HG03354 (cell line): ENCODE measurements at regions not wholly inside any gene's neighbourhood (a gene's known extent, or its start where the extent isn't known, plus 50 kb on each side); places are given as distances from the start of the nearest gene placed in this dataset.
"Not testable (repeated sequence)": the region's sequence is repeated elsewhere in the genome, so short reads cannot be mapped to it uniquely, and the experiment has no call there.

Source experiments
- ATAC-seq: cut with Tn5 transposase; IDR thresholded peaks from one replicate; pipeline ENCODE4 v1.9.1; 2021; ENCODE audit warnings: mild to moderate bottlenecking; ENCODE audit not compliant: unreplicated experiment, poor library complexity, severe bottlenecking

DNA sequence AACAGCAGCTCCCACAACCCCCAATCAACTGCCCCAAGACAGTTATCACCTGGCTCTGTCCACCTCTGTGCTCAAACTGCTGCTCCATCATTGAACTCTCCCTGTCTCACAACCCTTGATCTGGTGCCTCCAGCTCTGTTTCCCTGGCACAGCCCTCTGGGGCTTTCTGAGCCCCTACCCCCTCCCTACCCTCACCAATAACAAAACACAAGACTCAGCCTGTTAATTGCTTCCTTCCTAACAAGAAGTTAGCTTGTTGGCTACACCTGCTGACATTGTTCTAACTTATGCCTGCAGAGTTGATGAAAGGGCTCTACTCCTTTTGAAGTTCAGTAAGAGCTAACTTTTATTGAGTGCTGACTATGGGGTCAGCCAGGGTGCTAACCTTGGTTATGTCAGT is 99.4 kb upstream of the FNDC3A start:
- no peak for ATAC-seq

DNA sequence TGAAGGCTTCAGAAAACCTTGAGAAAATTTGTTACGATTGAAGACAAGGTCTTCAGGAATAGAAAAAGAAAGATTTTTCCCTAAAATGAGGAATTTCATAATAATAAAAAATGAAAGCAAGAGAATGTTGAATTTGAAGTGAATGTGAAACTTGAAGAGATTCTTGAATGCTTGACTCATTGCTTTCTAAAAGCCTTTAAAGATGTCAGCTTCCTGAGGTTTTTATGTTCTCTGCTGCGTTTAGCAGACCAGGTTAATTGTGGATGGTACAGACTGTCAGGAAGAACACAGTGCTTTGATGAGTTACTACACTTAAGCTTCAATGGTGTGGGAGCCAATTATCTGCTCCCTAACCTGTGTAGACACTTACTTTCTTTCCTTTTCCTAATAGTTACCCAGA is 96.3 kb upstream of the FNDC3A start:
- ATAC-seq, result no peak

DNA sequence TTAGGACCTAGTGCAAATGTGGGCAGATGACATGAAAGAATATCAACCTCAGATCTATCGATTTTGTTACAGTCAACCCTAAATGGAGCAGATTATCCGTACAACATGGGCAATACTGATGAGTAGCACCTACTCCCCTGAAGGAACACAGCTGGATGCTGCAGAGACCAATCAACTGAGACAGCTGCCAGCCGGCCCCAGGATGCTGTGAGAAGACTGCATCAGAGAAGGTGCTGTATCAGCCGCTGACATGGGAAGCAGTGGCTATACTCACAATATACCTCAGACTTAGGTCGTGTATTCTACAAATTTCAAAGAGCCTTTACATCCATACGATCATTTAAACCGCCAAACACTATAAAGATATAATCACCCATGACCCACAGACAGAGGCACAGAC is 95.9 kb upstream of the FNDC3A start:
- ATAC-seq, result no peak

DNA sequence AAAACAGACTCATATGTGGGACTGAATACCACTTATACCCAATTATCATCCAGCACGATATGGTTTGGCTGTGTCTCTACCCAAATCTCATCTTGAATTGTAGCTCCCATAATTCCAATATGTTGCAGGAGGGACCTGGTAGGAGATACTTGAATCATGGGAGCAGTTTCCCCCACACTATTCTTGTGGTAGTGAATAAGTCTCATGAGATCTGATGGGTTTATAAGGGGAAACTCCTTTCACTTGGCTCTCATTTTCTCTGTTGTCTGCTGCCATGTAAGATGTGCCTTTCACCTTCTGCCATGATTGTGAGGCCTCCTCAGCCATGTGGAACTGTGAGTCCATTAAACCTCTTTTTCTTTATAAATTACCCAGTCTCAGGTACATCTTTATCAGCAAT is 91.9 kb upstream of the FNDC3A start:
- ATAC-seq, result not testable (repeated sequence)

DNA sequence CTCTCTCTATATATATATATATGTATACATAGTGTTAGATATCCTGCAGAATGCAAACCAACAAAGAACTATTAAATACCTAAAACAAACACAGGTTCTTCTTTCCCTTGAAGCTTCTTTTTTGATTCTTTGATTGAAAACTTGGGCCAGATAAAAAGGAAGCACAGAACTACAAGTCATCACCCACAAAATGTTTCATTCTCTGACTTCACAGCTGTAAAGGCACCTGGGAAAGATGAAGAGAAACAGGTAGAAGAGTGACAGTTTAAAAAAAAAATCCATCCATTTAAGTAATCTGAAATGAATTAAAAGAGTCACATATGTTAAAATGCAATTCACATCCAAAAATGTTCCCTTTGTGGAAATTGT is 90.7 kb upstream of the FNDC3A start:
- ATAC-seq, result no peak

DNA sequence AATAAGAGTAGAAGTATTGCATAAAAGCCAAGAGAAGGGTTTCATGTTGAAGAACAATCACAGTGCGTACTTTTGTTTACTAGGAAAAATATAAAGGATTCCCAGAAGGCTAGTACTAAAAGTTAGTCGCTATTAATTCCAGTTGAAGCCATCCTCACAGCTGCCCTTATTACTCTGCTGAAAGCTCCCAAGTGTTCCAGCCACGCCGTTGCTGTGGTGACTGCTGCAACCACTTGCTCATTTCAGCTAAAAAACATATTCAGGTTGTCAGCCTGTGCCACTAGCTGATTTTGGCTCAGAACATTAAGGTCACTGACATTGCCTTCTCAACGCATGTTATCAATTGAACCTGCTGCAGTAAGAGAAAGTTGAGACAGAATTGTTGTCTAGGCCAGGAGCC is 87.1 kb upstream of the FNDC3A start:
- ATAC-seq, result no peak

DNA sequence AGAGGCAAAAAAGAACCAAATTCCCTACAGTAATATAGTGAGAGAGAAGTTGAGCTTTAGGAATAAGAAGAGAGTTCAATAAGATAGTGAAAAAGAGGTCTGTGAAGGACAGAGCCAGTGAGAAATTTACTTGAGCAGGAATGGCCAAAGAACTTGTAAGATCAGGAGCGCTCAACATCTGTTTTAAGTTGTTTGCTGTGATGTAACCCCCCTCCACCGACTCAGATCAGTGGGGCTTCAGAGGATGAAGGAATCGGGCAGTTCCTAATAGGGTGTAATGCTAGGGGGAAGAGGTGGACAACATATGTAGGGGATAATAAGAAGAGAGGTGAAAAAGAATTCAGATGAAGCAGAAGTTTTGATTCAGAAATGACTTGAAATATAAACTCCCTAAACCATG is 85.3 kb upstream of the FNDC3A start:
- no peak for ATAC-seq

DNA sequence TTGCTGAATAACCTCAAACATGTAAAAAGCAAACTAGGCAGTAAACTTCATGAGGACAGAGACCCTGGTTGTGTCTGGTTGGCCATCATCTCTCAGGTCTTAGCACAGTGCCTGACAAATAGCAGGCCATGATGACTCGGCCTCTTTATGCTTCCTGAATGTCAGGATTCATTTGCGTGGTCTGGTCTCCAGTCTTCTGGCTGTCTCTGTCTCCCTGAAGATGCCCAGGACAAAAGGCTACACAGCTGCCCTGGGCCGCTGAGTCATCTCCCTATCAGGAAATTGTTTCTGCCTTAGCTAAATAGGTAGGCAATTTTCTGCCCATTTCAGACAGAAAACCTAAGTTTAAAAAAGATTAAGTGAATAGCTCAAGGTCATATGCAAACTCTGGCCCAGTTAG is 84.1 kb upstream of the FNDC3A start:
- ATAC-seq, result no peak

DNA sequence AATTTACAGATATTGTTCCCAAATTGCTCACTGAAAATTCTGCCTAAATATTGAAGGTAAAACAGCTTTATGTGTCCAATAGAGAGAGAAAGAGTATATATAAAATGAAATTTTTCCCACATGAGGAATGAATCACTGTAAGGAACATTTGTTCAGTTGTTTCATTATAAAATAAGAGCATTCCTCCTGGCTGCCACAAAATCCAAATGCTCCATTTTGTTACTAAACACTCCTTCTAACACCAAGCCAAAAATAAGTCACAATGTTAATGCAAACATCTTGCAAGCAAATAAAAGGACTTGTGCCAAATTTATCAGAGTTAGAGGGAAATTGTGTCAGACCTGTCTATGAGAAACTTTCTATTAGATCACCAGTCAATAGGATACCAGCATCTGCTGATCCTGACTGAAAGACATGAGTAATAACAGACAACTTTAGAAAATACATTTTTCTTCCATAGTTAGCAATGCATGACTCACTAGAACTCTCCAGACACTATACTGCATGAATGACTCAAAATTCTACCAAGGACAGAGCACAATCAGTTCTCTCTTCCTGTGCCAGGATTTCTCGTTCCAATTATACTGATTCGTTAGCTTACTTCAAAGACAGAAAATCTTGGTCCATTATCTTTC is 83.5 kb upstream of the FNDC3A start:
- ATAC-seq, result peak; percentile 78

DNA sequence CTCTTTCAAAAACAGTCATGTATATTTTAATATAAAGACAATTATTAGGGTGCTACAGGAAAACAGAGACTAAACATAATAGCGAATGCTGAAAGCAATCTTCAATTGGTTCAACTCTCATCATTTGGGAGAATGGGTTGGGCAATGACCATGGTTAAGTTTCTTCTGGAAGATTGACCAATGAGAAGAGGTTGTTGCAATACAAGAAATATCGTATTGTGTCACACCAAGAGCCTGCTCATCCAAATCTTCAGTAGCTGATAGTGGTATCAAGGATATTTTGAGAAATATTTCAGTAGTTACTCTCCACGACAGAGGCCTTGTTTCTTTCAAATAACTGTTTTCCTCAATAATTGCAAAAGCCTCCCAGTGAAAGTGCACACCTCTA is 83.0 kb upstream of the FNDC3A start:
- ATAC-seq, result peak; percentile 10

DNA sequence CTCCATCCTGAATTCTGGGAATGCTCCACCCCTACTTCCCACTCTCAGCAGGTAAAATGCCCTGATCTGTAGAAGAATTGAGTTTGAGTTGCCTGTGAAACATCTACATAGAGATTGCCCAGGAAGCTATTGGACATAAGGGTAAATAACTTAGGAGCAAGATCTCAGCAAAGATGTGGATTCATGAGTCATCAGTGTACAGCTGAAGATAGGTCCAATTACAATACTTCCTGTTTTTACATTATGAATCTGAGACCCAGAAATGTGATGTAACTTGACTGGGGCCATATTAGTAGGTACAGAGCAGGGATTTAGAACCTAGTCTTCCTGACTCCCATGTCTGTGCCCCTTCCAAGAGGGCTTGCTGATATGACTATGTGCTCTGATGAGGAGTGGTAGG is 79.4 kb upstream of the FNDC3A start:
- ATAC-seq, result no peak

DNA sequence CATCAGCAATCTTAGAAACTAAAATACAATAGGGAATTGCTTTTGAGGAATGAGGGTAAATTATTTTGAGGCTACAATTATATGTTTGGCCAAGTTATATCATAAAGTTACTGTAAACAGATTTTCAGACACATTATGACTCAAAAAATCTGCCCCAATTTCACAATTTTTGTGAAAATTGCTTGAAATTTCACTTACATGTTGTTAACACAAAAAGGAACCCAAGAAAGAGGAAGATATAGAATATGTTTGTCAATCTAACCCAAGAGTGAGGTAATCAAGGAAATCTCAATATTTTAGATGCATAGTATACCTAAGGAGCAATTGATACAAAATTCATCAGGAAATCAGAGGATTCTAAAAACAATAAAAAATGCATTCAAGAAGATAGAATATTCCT is 73.9 kb upstream of the FNDC3A start:
- no peak for ATAC-seq

DNA sequence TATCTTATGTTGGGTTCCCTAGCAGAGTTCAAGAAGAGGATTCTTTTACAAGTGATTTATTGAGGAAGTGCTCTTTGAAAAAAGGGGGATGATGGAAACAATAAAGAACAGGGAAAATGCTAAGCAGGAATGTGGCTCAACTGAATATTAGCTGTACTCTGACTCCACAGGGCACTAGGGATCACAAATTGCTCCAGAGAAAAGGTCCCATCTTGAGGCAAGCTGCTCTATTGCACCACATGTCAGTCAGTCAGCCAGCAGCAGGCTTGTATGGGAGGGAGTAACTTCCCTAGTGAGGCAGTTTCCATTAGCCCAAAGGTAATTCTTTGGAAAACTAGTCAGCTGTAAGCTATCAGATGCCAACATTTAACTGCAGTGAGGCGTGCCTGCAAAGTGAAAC is 73.3 kb upstream of the FNDC3A start:
- ATAC-seq, result no peak

DNA sequence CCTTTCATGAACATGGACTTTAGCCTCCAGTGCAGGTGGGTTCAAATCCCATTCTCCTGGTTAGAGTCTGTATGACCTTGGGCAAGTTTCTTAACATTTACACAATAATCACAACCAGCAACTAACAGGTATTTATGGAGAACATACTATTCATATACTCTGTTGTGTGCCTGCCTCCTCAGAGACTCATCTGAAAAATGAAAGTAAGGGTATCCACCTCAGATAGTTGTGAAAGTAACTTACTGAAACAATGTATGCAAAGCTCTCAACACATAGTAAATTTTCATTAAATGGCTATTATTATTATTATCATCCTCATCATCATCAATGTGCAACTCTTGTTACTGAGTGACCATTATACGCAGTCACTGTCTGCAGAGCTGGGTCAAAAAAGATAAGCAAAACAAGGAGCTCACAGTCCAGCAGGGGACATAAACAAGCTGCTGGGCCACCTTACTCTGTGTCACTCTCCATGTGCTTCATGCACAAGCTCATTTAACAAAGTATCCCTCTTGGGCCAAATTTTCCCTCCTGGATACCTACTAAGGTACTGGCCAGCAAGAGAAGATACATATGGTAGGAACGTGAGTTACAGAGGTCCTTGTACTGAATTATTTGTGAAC is 70.9 kb upstream of the FNDC3A start:
- ATAC-seq, result no peak

DNA sequence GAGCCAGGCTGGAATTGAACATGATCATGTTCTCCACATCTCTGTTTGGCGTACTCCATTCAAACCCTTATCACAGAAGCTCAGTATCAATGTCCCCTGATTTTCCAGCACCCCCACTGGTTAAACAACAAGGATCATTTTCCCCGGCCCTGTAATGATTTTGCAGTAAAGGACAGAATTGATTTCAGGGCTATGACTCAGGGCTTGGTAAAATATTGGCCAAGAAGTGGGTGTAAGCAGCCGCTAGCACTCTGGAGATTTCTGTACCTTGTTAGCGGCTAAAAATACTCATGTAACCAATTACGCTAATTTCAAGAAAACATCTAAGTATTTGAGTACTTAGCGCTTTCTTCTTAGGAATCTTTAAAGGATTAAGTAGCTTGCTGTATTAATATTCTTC is 69.5 kb upstream of the FNDC3A start:
- no peak for ATAC-seq

DNA sequence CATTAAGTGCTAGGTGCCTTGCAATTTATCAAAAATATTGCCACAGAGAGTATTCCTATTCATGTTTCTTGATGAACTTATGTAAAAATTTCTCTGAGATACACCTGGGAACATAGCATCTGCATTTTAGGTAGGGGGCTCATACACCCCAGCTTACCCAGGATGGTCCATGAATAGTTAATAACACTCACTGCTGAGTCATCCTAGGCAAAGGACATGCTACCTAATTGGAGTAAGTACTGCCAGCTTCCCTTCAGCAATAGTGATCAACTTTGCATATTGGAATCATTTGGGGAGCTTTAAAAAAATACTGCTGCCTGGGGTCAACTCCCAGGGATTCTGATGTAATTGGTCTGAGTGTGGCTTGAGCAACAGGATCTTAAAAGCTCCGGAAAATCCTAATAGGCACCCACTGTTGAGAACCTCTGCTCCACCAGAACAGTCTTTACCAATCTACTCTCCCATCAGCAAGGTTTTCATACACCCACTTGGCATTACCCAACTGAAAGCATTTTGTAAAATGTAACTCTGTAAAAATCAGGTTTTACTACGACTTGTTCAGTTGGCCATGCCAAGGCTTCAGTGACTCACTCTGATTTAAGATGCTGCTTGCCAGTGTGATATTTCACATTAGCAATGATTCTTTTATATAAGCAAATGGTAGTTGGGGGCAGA is 67.2 kb upstream of the FNDC3A start:
- no peak for ATAC-seq

DNA sequence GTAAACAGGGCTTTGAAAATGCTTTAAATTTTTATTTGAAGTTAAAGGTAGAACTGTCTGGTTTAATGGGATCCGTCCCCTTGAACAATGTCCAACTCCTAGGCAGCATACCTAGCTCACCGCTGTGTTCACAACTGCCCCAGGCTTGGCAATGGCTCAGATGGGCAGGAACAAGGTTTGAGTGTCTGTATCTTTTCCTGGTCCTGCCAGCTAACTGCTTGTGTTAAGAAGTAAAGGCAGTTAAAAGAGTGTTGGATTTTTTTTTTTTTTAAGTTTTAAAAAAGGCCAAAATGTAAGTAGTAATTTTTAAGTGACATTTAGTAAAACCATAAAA is 66.7 kb upstream of the FNDC3A start:
- no peak for ATAC-seq

DNA sequence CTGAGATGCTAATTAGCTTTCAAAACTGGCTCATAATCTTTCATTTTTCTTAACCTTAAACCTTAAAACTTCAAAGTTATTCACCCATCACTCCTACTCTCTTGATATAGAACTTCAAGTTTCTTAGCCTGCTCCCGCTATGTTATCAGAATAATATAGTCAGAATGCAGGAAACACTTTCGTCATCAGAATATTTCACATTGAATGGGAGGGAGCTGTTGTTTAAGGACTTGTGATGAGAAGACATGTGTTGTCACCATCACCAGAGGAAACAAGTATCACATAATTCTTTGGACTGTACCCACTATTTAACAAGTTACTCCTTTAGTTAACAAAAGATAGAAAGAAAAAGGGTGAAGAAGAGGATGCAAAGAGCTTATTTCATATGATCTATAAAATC is 65.0 kb upstream of the FNDC3A start:
- no peak for ATAC-seq

DNA sequence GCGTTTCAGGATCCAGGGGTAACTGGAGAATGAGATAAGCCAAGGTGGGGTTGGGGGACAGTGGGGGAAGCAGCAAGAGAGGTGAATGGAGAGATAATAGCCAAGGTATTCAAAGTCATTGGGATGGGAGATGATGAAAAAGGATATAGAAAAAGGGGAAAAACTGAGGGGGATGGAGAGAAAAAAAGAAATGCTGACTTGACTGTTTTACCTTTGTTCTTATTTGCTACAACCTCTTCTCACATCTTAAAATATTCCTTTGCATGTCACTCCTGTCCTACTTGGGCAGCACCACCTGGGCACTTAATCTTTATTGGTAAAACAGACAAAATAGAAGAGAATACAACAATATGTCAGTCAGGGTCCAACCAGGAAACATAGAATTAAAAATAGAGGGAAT is 56.0 kb upstream of the FNDC3A start:
- no peak for ATAC-seq

DNA sequence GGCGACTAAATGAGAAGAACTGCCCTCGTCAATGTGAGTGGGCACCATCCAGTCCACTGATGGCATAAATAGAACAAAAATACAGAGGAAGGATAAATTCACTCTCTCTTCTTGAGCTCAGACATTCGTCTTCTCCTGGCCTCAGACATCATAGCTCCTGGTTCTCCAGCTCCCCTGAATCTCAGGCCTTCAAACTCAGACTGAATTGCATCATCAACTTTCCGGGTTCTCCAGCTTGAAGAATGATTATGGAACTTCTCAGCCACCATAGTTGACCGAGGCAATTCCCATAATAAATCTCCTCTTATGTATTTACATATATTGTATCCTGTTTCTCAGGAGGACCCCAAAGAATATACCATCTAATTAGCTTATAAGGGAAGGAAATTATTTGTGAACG is 55.0 kb upstream of the FNDC3A start:
- ATAC-seq, result no peak

DNA sequence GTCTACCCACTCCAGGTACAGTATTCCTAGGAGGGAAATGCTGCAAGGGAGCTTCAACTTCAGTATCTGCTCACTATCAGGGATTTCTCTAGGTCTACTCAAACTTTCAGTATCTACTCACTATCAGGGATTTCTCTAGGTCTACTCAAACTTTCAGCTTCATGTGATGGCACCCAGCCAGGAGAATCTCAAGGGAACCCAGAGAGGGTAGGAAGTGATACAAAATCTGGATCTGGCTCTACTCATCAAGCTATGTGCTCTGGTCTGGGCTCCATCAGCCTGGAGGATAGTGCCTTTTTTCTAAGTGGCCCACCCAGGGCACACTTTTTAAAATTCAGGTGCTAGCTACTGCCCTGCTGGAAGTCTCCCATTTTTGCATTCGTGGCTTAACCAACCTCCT is 52.3 kb upstream of the FNDC3A start:
- ATAC-seq, result no peak

DNA sequence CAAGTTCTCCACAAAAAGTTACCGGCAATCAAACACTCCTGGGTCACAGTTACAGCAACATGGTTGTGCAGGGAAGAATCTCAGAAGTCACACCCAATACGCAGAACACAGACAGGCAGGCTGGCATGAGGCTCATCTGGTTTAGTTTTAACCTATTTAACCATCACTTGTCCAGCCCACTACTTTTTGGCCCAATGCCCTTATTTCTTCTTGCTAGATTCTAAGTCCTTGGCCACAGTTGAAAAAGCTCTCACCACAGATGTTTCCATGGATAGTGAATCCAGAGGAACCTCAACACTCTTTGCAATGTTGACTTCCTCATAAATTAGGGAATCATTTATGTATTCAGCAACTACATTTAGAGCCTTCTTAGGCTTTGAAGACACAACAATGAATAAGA is 50.7 kb upstream of the FNDC3A start:
- no peak for ATAC-seq
